CD14-positive monocyte (primary cell): ENCODE measurements at regions not wholly inside any gene's neighbourhood (a gene's known extent, or its start where the extent isn't known, plus 50 kb on each side); places are given as distances from the start of the nearest gene placed in this dataset.

ENCODE experiments used
- DNase-seq, 3 donors: peaks; one replicate each; pipeline ENCODE4 v3.0.0-alpha.2; 2011 to 2022
- H2AFZ ChIP-seq: 2 replicates; pipeline ENCODE4 v1.6.0; 2012; ENCODE audit warnings: mild to moderate bottlenecking, low read depth, low read length, inconsistent platforms; ENCODE audit not compliant: insufficient read depth, poor library complexity, severe bottlenecking
- H3K27ac ChIP-seq, 2 donors: 1 replicate in 1 of 2; 2 replicates in 1 of 2; pipeline ENCODE4 v1.5.1; 2012 to 2013; ENCODE audit warnings: low read length in 2 of 2, control low read depth in 1 of 2, inconsistent platforms in 1 of 2, low read depth in 1 of 2, mild to moderate bottlenecking in 1 of 2
- H3K27me3 ChIP-seq, 2 donors: one replicate each; pipeline versions ENCODE4 v1.6.0 to v1.6.1; 2011 to 2013; ENCODE audit warnings: low read length in 2 of 2; ENCODE audit not compliant: control insufficient read depth in 2 of 2, insufficient read depth in 2 of 2
- H3K36me3 ChIP-seq, 2 donors: replicated peaks in 1 of 2; 1 replicate in 1 of 2; 2 replicates in 1 of 2; pipeline versions ENCODE4 v1.5.1 to v1.6.1; 2012 to 2013; ENCODE audit warnings: low read length in 2 of 2, control low read depth in 1 of 2, inconsistent platforms in 1 of 2, mild to moderate bottlenecking in 1 of 2; ENCODE audit not compliant: insufficient read depth in 2 of 2, control insufficient read depth in 1 of 2
- H3K4me1 ChIP-seq, 2 donors: 1 replicate in 1 of 2; 2 replicates in 1 of 2; pipeline versions ENCODE4 v1.5.1 to v1.6.1; 2012 to 2013; ENCODE audit warnings: low read length in 2 of 2, control low read depth in 1 of 2, inconsistent platforms in 1 of 2, mild to moderate bottlenecking in 1 of 2, moderate library complexity in 1 of 2; ENCODE audit not compliant: insufficient read depth in 2 of 2, control insufficient read depth in 1 of 2
- H3K4me2 ChIP-seq: replicated peaks from 2 replicates; pipeline ENCODE3; 2012; ENCODE audit warnings: low read length, moderate library complexity, mild to moderate bottlenecking; ENCODE audit not compliant: poor library complexity, severe bottlenecking; ENCODE audit errors: extremely low read depth
- H3K4me3 ChIP-seq, 3 experiments: fragments of 200-600 bp in 1 of 3; sonication (generic) in 1 of 3; replicated peaks in 1 of 3; 1 replicate in 2 of 3; 2 replicates in 1 of 3; pipeline ENCODE4 v1.5.1; 2011 to 2013; ENCODE audit warnings: low read length in 3 of 3, mild to moderate bottlenecking in 3 of 3, control low read depth in 2 of 3, low read depth in 2 of 3, inconsistent platforms in 1 of 3, moderate library complexity in 1 of 3
- H3K79me2 ChIP-seq: 2 replicates; pipeline ENCODE4 v1.6.0; 2012; ENCODE audit warnings: mild to moderate bottlenecking, control low read depth, inconsistent platforms, low read length, moderate library complexity; ENCODE audit not compliant: insufficient read depth
- H3K9ac ChIP-seq: 2 replicates; pipeline ENCODE4 v1.6.0; 2017; ENCODE audit warnings: low read length, mild to moderate bottlenecking; ENCODE audit not compliant: insufficient read depth, poor library complexity, severe bottlenecking
- H3K9me3 ChIP-seq, 2 donors: replicated peaks in 1 of 2; 1 replicate in 1 of 2; 2 replicates in 1 of 2; pipeline versions ENCODE4 v1.5.1 to v1.6.1; 2012 to 2013; ENCODE audit warnings: low read length in 2 of 2, control low read depth in 1 of 2; ENCODE audit not compliant: control insufficient read depth in 1 of 2, insufficient read depth in 1 of 2
- H4K20me1 ChIP-seq: 2 replicates; pipeline ENCODE4 v1.6.0; 2012; ENCODE audit warnings: mild to moderate bottlenecking, low read length, control low read depth, moderate library complexity; ENCODE audit not compliant: insufficient read depth
- H3K27ac Mint-ChIP-seq, 7 donors: one replicate each; pipeline ENCODE4 v1.8.0; 2020; ENCODE audit warnings: mild to moderate bottlenecking in 7 of 7, mixed read lengths in 7 of 7, moderate library complexity in 6 of 7, inconsistent platforms in 2 of 7
- H3K27me3 Mint-ChIP-seq, 3 donors: one replicate each; pipeline ENCODE4 v1.8.0; 2021 to 2022; ENCODE audit warnings: low read depth in 3 of 3, mild to moderate bottlenecking in 3 of 3, mixed read lengths in 3 of 3, moderate library complexity in 3 of 3, inconsistent platforms in 1 of 3
- H3K36me3 Mint-ChIP-seq, 2 donors: one replicate each; pipeline ENCODE4 v1.8.0; 2020; ENCODE audit warnings: mixed read lengths in 2 of 2, inconsistent platforms in 1 of 2, mild to moderate bottlenecking in 1 of 2
- H3K4me1 Mint-ChIP-seq: one replicate; pipeline ENCODE4 v1.8.0; 2020; ENCODE audit warnings: mild to moderate bottlenecking, mixed read lengths
- H3K4me3 Mint-ChIP-seq, 2 donors: one replicate each; pipeline ENCODE4 v1.8.0; 2020; ENCODE audit warnings: mild to moderate bottlenecking in 2 of 2, mixed read lengths in 2 of 2, moderate library complexity in 1 of 2
- H3K9me3 Mint-ChIP-seq, 7 donors: one replicate each; pipeline ENCODE4 v1.8.0; 2020 to 2022; ENCODE audit warnings: mixed read lengths in 7 of 7, mild to moderate bottlenecking in 6 of 7, moderate library complexity in 6 of 7, inconsistent platforms in 2 of 7
- CTCF ChIP-seq: fragments of 200-600 bp; IDR thresholded peaks from one replicate; pipeline ENCODE4 v1.8.0; 2022; ENCODE audit warnings: antibody characterized with exemption, mild to moderate bottlenecking
- WGBS: methylation state at CpG from one replicate; pipeline ENCODE4 v1.1.5; 2013; ENCODE audit warnings: missing lambda C conversion rate; ENCODE audit not compliant: insufficient coverage; 5-methylcytosine and 5-hydroxymethylcytosine counted together
- intact Hi-C, 2 donors: fragments of 100-400 bp; cut with micrococcal nuclease; formaldehyde crosslinking; loops; one replicate each; pipeline versions ENCODE4 v1.15.0 to v1.15.1; 2023

- WGBS: no CpG with 5 or more reads among the region's 3 CpGs
- H3K27ac Mint-ChIP-seq: no peak overlapping the region
- TF ChIP-seq CTCF: no peak
- no peaks in the 10 kb centered on the region for H3K36me3 Mint-ChIP-seq
- H3K9me3 Mint-ChIP-seq: peaks cover under 1 to 9% (median 2%) of the 10 kb centered on the region in 7 donors
- H3K4me1 ChIP-seq: no peaks in the 10 kb centered on the region
- H3K4me3 Mint-ChIP-seq: no peak overlapping the region
- H2AFZ ChIP-seq: no peak overlapping the region
- no peak overlapping the region for H3K9ac ChIP-seq
- no peaks in the 10 kb centered on the region for H4K20me1 ChIP-seq
- peaks cover 0 to 7% of the 10 kb centered on the region in 2 donors for H3K9me3 ChIP-seq
- no peak overlapping the region for H3K4me2 ChIP-seq
- intact Hi-C loops: no loop called here
- no peak for DNase-seq
- no peaks in the 10 kb centered on the region for H3K36me3 ChIP-seq
- H3K4me3 ChIP-seq: no peak overlapping the region
- H3K79me2 ChIP-seq: no peaks in the 10 kb centered on the region
- H3K27me3 ChIP-seq: no peaks in the 10 kb centered on the region
- no peaks in the 10 kb centered on the region for H3K27me3 Mint-ChIP-seq
- no peak overlapping the region for H3K27ac ChIP-seq
- H3K4me1 Mint-ChIP-seq: no peaks in the 10 kb centered on the region
Measured at GRCh38 chr4:171599628-171600027, 213.6 kb upstream of the GALNTL6 start.

- Histone ChIP-seq H3K79me2 (no peaks in the 10 kb centered on the region), H4K20me1 (no peaks in the 10 kb centered on the region), H3K27me3 (no peaks in the 10 kb centered on the region), H3K9ac (no peak overlapping the region), H2AFZ (no peak overlapping the region), H3K36me3 (no peaks in the 10 kb centered on the region), H3K9me3 (peaks cover 0 to 12% of the 10 kb centered on the region in 2 donors), H3K27ac (no peak overlapping the region), H3K4me3 (no peak overlapping the region), H3K4me1 (no peaks in the 10 kb centered on the region), H3K4me2 (no peak overlapping the region)
- Mint-ChIP-seq H3K27me3 (no peaks in the 10 kb centered on the region), H3K27ac (no peak overlapping the region), H3K4me3 (no peak overlapping the region), H3K4me1 (no peaks in the 10 kb centered on the region), H3K36me3 (no peaks in the 10 kb centered on the region), H3K9me3 (peaks cover 6 to 19% (median 9%) of the 10 kb centered on the region in 7 donors)
- 100% methylated on average over 2 of the region's 4 CpGs for whole genome bisulfite sequencing
- intact Hi-C loops: no loop called here
- DNase-seq: no peak
- TF ChIP-seq CTCF: no peak
Measured at GRCh38 chr4:171594293-171594692, 218.9 kb upstream of the GALNTL6 start.
